H1 (cell line): ENCODE measurements at regions not wholly inside any gene's neighbourhood (a gene's known extent, or its start where the extent isn't known, plus 50 kb on each side); places are given as distances from the start of the nearest gene placed in this dataset.

Experiments
- CTCF ChIA-PET: fragments of 300-600 bp; sonication (Branson Sonifier 250); formaldehyde crosslinking; loops from one replicate; lab custom pipeline; 2021; ENCODE audit not compliant: partially characterized antibody; lab: Charles Lee
- POLR2A ChIA-PET: fragments of 300-600 bp; sonication (Branson Sonifier 250); formaldehyde crosslinking; loops from one replicate; lab custom pipeline; 2021; ENCODE audit warnings: inconsistent platforms; ENCODE audit not compliant: partially characterized antibody; lab: Charles Lee
- DNase-seq, 2 experiments: peaks; one replicate each; pipeline versions ENCODE4 v3.0.0 to v3.0.0-alpha.2; 2010 to 2022; ENCODE audit warnings: low spot score in 2 of 2, low read depth in 1 of 2, mixed read lengths in 1 of 2
- FAIRE-seq: peaks from 2 replicates; lab custom pipeline; 2011; peaks lifted over from hg19 to GRCh38; lab: Jason Lieb, UNC
- H2AFZ ChIP-seq: 2 replicates; pipeline ENCODE4 v1.8.1; 2012; ENCODE audit warnings: low read length, inconsistent platforms
- H2AK5ac ChIP-seq: 2 replicates; pipeline ENCODE4 v1.6.1; 2013; ENCODE audit warnings: low read depth, low read length
- H2BK120ac ChIP-seq: replicated peaks from 2 replicates; pipeline ENCODE3; 2013; ENCODE audit warnings: low read depth, low read length, inconsistent platforms
- H2BK12ac ChIP-seq: 2 replicates; pipeline ENCODE4 v1.6.1; 2013; ENCODE audit warnings: low read depth, low read length
- H2BK15ac ChIP-seq: 2 replicates; pipeline ENCODE4 v1.6.1; 2013; ENCODE audit warnings: low read length
- H2BK20ac ChIP-seq: 2 replicates; pipeline ENCODE4 v1.6.1; 2013; ENCODE audit warnings: low read length
- H2BK5ac ChIP-seq: 2 replicates; pipeline ENCODE4 v1.6.1; 2013; ENCODE audit warnings: low read depth, low read length
- H3K14ac ChIP-seq: 2 replicates; pipeline ENCODE4 v1.6.1; 2013; ENCODE audit warnings: inconsistent platforms; ENCODE audit not compliant: insufficient read length
- H3K18ac ChIP-seq: 2 replicates; pipeline ENCODE4 v1.6.1; 2013; ENCODE audit warnings: low read length; ENCODE audit errors: extremely low read depth
- H3K23ac ChIP-seq: 2 replicates; pipeline ENCODE4 v1.6.1; 2013; ENCODE audit warnings: inconsistent platforms; ENCODE audit not compliant: insufficient read length
- H3K23me2 ChIP-seq: 2 replicates; pipeline ENCODE4 v1.6.1; 2013; ENCODE audit warnings: low read depth, low read length
- H3K27ac ChIP-seq: 2 replicates; pipeline ENCODE4 v1.6.1; 2011; ENCODE audit warnings: low read depth, low read length, inconsistent platforms
- H3K27me3 ChIP-seq, 4 experiments: replicated peaks in 1 of 4; 1 replicate in 1 of 4; 2 replicates in 3 of 4; pipeline versions ENCODE4 v1.6.1 to v1.8.1; 2011 to 2013; ENCODE audit warnings: low read length in 3 of 4, mild to moderate bottlenecking in 3 of 4, inconsistent platforms in 2 of 4, mixed read lengths in 2 of 4, moderate library complexity in 1 of 4; ENCODE audit not compliant: control insufficient read depth in 3 of 4, insufficient read depth in 3 of 4; ENCODE audit errors: extremely low read depth in 1 of 4
- H3K36me3 ChIP-seq, 4 experiments: 2 replicates each; pipeline versions ENCODE4 v1.6.1 to v1.8.1; 2011 to 2013; ENCODE audit warnings: mild to moderate bottlenecking in 4 of 4, low read length in 3 of 4, moderate library complexity in 2 of 4, control low read depth in 1 of 4, inconsistent platforms in 1 of 4; ENCODE audit not compliant: insufficient read depth in 4 of 4, control insufficient read depth in 2 of 4
- H3K4ac ChIP-seq: replicated peaks from 2 replicates; pipeline ENCODE3; 2013; ENCODE audit warnings: low read length, low read depth, mixed read lengths, inconsistent platforms; ENCODE audit not compliant: insufficient read length
- H3K4me1 ChIP-seq, 4 experiments: replicated peaks in 1 of 4; 1 replicate in 1 of 4; 2 replicates in 3 of 4; pipeline versions ENCODE4 v1.6.1 to v1.8.1; 2011 to 2013; ENCODE audit warnings: low read length in 3 of 4, inconsistent platforms in 2 of 4, mixed read lengths in 1 of 4; ENCODE audit not compliant: insufficient read depth in 4 of 4, control insufficient read depth in 3 of 4
- H3K4me2 ChIP-seq, 2 experiments: 2 replicates each; pipeline versions ENCODE4 v1.6.1 to v1.8.1; 2011 to 2013; ENCODE audit warnings: low read depth in 2 of 2, low read length in 2 of 2, control low read depth in 1 of 2, inconsistent platforms in 1 of 2, mild to moderate bottlenecking in 1 of 2; ENCODE audit not compliant: insufficient read depth in 1 of 2
- H3K4me3 ChIP-seq, 4 experiments: fragments of 200-600, 300-600 bp in 1 of 4; sonication (generic), shearing (Covaris generic), sonication (Bioruptor Twin) in 1 of 4; 2 replicates each; pipeline versions ENCODE4 v1.5.1 to v1.8.1; 2011 to 2016; ENCODE audit warnings: low read length in 4 of 4, low read depth in 3 of 4, control low read depth in 2 of 4, inconsistent platforms in 2 of 4, mild to moderate bottlenecking in 2 of 4, mixed read lengths in 1 of 4, moderate library complexity in 1 of 4; ENCODE audit not compliant: insufficient read depth in 2 of 4; ENCODE audit errors: extremely low read depth in 1 of 4
- H3K56ac ChIP-seq: replicated peaks from 2 replicates; pipeline ENCODE3; 2013; ENCODE audit warnings: low read depth, mild to moderate bottlenecking, mixed read lengths, low read length, inconsistent platforms; ENCODE audit not compliant: insufficient read length
- H3K79me1 ChIP-seq: 2 replicates; pipeline ENCODE4 v1.6.1; 2013; ENCODE audit warnings: low read depth, low read length, control low read depth
- H3K79me2 ChIP-seq, 2 experiments: 2 replicates each; pipeline versions ENCODE4 v1.6.1 to v1.8.1; 2012 to 2013; ENCODE audit warnings: low read length in 2 of 2, mild to moderate bottlenecking in 2 of 2, inconsistent platforms in 1 of 2; ENCODE audit not compliant: insufficient read depth in 2 of 2, control insufficient read depth in 1 of 2
- H3K9ac ChIP-seq, 4 experiments: replicated peaks in 1 of 4; 1 replicate in 1 of 4; 2 replicates in 3 of 4; pipeline versions ENCODE4 v1.6.1 to v1.8.1; 2011 to 2013; ENCODE audit warnings: low read depth in 3 of 4, low read length in 3 of 4, control low read depth in 2 of 4, mild to moderate bottlenecking in 2 of 4, moderate library complexity in 2 of 4, inconsistent platforms in 1 of 4; ENCODE audit errors: extremely low read depth in 1 of 4
- H3K9me3 ChIP-seq, 2 experiments: 2 replicates each; pipeline versions ENCODE4 v1.6.1 to v1.8.1; 2012 to 2013; ENCODE audit warnings: mild to moderate bottlenecking in 2 of 2, moderate library complexity in 2 of 2, control low read depth in 1 of 2, inconsistent platforms in 1 of 2, low read depth in 1 of 2, low read length in 1 of 2, mixed read lengths in 1 of 2; ENCODE audit not compliant: insufficient read depth in 2 of 2
- H4K20me1 ChIP-seq, 2 experiments: replicated peaks in 1 of 2; 2 replicates each; pipeline versions ENCODE3 to v1.8.1; 2011 to 2013; ENCODE audit warnings: inconsistent platforms in 2 of 2, low read length in 2 of 2, mild to moderate bottlenecking in 1 of 2; ENCODE audit not compliant: insufficient read depth in 2 of 2, control insufficient read depth in 1 of 2
- H4K5ac ChIP-seq: 2 replicates; pipeline ENCODE4 v1.6.1; 2013; ENCODE audit warnings: low read length, low read depth, mixed read lengths, inconsistent platforms; ENCODE audit not compliant: insufficient read length
- H4K8ac ChIP-seq: 2 replicates; pipeline ENCODE4 v1.8.0; 2013; ENCODE audit warnings: mild to moderate bottlenecking, moderate library complexity, low read length, inconsistent platforms; ENCODE audit not compliant: insufficient read depth; ENCODE audit errors: extremely low read depth
- H4K91ac ChIP-seq: replicated peaks from 2 replicates; pipeline ENCODE3; 2013; ENCODE audit warnings: low read length, mixed read lengths, inconsistent platforms; ENCODE audit not compliant: insufficient read length
- CBX5 ChIP-seq: fragments of 300-800, 300-1000 bp; sonication (generic); IDR thresholded peaks from 2 replicates; pipeline ENCODE4 v1.7.1; 2016; ENCODE audit warnings: antibody characterized with exemption, low read length, low read depth
- CHD1 ChIP-seq: IDR thresholded peaks from 2 replicates; pipeline ENCODE4 v1.6.1; 2012; ENCODE audit warnings: low read depth, low read length, improper control_type of control experiment
- EP300 ChIP-seq, 2 experiments: IDR thresholded peaks; 1 replicate in 1 of 2; 2 replicates in 1 of 2; pipeline ENCODE4 v1.6.1; 2011 to 2012; ENCODE audit warnings: low read depth in 2 of 2, low read length in 2 of 2, mild to moderate bottlenecking in 2 of 2, borderline replicate concordance in 1 of 2, inconsistent platforms in 1 of 2, moderate library complexity in 1 of 2
- EZH2 ChIP-seq: fragments of 200-600 bp; sonication (generic); IDR thresholded peaks from 2 replicates; pipeline ENCODE4 v1.7.1; 2012; ENCODE audit warnings: low read depth, mild to moderate bottlenecking, moderate library complexity, low read length, inconsistent platforms; ENCODE audit not compliant: severe bottlenecking
- GABPA ChIP-seq: IDR thresholded peaks from 2 replicates; pipeline ENCODE4 v1.6.1; 2011; ENCODE audit warnings: mild to moderate bottlenecking, low read length, moderate library complexity, borderline replicate concordance; ENCODE audit not compliant: insufficient read depth
- POLR2A ChIP-seq, 2 experiments: IDR thresholded peaks; 1 replicate in 1 of 2; 2 replicates in 1 of 2; pipeline ENCODE4 v1.6.1; 2011; ENCODE audit warnings: low read depth in 2 of 2, low read length in 2 of 2, mild to moderate bottlenecking in 2 of 2; ENCODE audit errors: control extremely low read depth in 1 of 2
- RBBP5 ChIP-seq: IDR thresholded peaks from 2 replicates; pipeline ENCODE4 v1.7.1; 2012; ENCODE audit warnings: low read depth, mild to moderate bottlenecking, inconsistent platforms, low read length, moderate library complexity, borderline replicate concordance
- RNF2 ChIP-seq: fragments of 200-900, 300-1000 bp; sonication (generic); IDR thresholded peaks from 2 replicates; pipeline ENCODE4 v1.7.1; 2016; ENCODE audit warnings: borderline replicate concordance, low read depth, mild to moderate bottlenecking, antibody characterized with exemption, low read length; ENCODE audit not compliant: poor library complexity, severe bottlenecking; ENCODE audit errors: missing control alignments
- SIRT6 ChIP-seq: IDR thresholded peaks from one replicate; pipeline ENCODE4 v1.7.1; 2012; ENCODE audit warnings: low read length, inconsistent platforms
- SUZ12 ChIP-seq: fragments of 200-600 bp; sonication (generic); IDR thresholded peaks from 2 replicates; pipeline ENCODE4 v1.6.1; 2012; ENCODE audit warnings: mild to moderate bottlenecking, inconsistent platforms, low read length, moderate library complexity, mixed read lengths
- WGBS, 2 experiments: shearing (Covaris generic) in 1 of 2; methylation state at CpG; one replicate each; pipeline versions ENCODE4 v1.1.6 to v1.1.7; 2013 to 2015; ENCODE audit warnings: low lambda C conversion rate in 2 of 2, mixed read lengths in 2 of 2, inconsistent platforms in 1 of 2, low coverage in 1 of 2, missing lambda C conversion rate in 1 of 2; ENCODE audit not compliant: insufficient replicate concordance in 2 of 2, insufficient coverage in 1 of 2, insufficient read length in 1 of 2; ENCODE audit errors: extremely low coverage in 1 of 2, missing lambda C conversion rate in 1 of 2; 5-methylcytosine and 5-hydroxymethylcytosine counted together
- TF ChIP-seq, protein P1 (sequence below): IDR thresholded peaks from 2 replicates; pipeline ENCODE4 v1.6.1; 2012; ENCODE audit warnings: low read length, inconsistent platforms
- TF ChIP-seq, protein P2 (sequence below): IDR thresholded peaks from 2 replicates; pipeline ENCODE4 v1.6.1; 2012; ENCODE audit warnings: inconsistent platforms

DNA sequence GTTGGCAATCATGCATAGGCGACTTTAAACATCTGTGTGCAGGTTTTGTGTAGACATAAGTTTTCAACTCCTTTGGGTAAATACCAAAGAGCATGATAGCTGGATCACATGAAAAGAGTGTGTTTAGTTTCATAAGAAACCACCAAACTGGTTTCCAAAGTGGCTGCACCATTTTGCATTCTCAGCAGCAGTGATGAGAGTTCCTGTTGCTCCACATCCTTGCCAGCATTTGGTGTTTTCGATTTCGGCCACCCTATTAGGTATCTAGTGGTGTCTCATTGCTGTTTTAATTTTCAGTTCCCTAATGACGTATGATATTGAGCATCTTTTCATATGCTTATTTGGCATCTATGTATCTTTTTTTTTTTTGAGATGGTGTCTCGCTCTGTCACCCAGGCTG, 62.8 kb upstream of the CCND1 start:
- CTCF ChIA-PET, result interaction anchor here (1.1 kb wide), 1 partner anchor 25 kb away, joined by 4 read pairs; no protein-coding TSS in a partner anchor
- whole genome bisulfite sequencing, 2 experiments, result 93% methylated on average over 5 of the region's 5 CpGs; no CpG with 5 or more reads in 1 of the 2 experiments
- TF ChIP-seq POLR2A (IDR thresholded peaks at IDR 0.05; ENCODE audit: control extremely low read depth in 1 of 2, low read depth in 2 of 2, low read length in 2 of 2), result no peak
- TF ChIP-seq, protein P1, sequence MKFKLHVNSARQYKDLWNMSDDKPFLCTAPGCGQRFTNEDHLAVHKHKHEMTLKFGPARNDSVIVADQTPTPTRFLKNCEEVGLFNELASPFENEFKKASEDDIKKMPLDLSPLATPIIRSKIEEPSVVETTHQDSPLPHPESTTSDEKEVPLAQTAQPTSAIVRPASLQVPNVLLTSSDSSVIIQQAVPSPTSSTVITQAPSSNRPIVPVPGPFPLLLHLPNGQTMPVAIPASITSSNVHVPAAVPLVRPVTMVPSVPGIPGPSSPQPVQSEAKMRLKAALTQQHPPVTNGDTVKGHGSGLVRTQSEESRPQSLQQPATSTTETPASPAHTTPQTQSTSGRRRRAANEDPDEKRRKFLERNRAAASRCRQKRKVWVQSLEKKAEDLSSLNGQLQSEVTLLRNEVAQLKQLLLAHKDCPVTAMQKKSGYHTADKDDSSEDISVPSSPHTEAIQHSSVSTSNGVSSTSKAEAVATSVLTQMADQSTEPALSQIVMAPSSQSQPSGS, result no peak
- TF ChIP-seq, protein P2, sequence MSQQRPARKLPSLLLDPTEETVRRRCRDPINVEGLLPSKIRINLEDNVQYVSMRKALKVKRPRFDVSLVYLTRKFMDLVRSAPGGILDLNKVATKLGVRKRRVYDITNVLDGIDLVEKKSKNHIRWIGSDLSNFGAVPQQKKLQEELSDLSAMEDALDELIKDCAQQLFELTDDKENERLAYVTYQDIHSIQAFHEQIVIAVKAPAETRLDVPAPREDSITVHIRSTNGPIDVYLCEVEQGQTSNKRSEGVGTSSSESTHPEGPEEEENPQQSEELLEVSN, result no peak
- TF ChIP-seq EZH2, result no peak
- TF ChIP-seq SIRT6, result no peak
- TF ChIP-seq EP300 (IDR thresholded peaks at IDR 0.05; ENCODE audit: borderline replicate concordance in 1 of 2, low read depth in 2 of 2, low read length in 2 of 2), result no peak
- no peak for TF ChIP-seq RNF2
- TF ChIP-seq GABPA, result no peak
- TF ChIP-seq RBBP5, result no peak
- TF ChIP-seq SUZ12, result no peak
- no peak for TF ChIP-seq CBX5
- TF ChIP-seq CHD1, result no peak

More for the DNA sequence above, 62.8 kb upstream of the CCND1 start:
- no peak overlapping the region for H3K56ac ChIP-seq
- no peak overlapping the region for H3K14ac ChIP-seq
- H3K4me2 ChIP-seq, result no peak overlapping the region
- no peak overlapping the region for H2AFZ ChIP-seq
- H2AK5ac ChIP-seq, result no peak overlapping the region
- FAIRE-seq (no peak), DNase-seq (no peak)
- no peaks in the 10 kb centered on the region for H3K79me1 ChIP-seq
- H2BK12ac ChIP-seq, result no peak overlapping the region
- no peak overlapping the region for H2BK120ac ChIP-seq
- H3K4me1 ChIP-seq, result no peaks in the 10 kb centered on the region
- H3K27me3 ChIP-seq, result no peaks in the 10 kb centered on the region
- no peaks in the 10 kb centered on the region for H3K79me2 ChIP-seq
- no peak overlapping the region for H2BK5ac ChIP-seq
- H4K5ac ChIP-seq, result no peak overlapping the region
- no peaks in the 10 kb centered on the region for H4K20me1 ChIP-seq
- no peaks in the 10 kb centered on the region for H3K9me3 ChIP-seq
- no peaks in the 10 kb centered on the region for H3K36me3 ChIP-seq
- H3K4me3 ChIP-seq, result no peak overlapping the region
- no peak overlapping the region for H2BK15ac ChIP-seq
- no peak overlapping the region for H3K27ac ChIP-seq
- H2BK20ac ChIP-seq, result no peak overlapping the region
- no peak overlapping the region for H3K18ac ChIP-seq
- no peaks in the 10 kb centered on the region for H3K23me2 ChIP-seq
- no peak overlapping the region for H3K23ac ChIP-seq
- POLR2A ChIA-PET, result no interaction called here
- no peak overlapping the region for H4K8ac ChIP-seq
- no peak overlapping the region for H4K91ac ChIP-seq
- H3K9ac ChIP-seq, result no peak overlapping the region
- H3K4ac ChIP-seq, result no peak overlapping the region
